ENCODE measurements at regions not wholly inside any gene's neighbourhood (a gene's known extent, or its start where the extent isn't known, plus 50 kb on each side); places are given as distances from the start of the nearest gene placed in this dataset.

DNA sequence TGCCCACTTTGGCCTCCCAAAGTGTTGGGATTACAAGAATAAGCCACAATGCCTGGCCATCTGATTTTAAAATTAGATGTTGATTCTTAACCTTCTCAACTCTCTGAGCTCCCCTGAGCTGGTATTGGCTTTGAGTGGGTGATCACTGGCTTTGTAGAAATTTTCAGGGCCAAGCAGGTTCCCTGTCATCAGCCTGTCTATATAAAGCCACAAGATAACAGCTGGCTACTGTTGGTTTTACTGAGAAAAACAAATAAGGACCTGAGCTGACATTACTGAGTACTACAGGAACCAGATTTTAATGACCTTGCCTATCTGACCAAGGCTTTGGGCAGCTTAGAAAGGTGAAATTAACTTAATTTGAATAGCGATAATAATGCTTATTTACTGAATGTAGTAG, 153.6 kb downstream of the MSX2 start (continued):
- TF ChIP-seq ETV6 (CRISPR knock-in tag; IDR thresholded peaks at IDR 0.05), result no peak
- TF ChIP-seq RELA (CRISPR knock-in tag; IDR thresholded peaks at IDR 0.05; ENCODE audit: borderline replicate concordance), result no peak
- TF ChIP-seq, protein P1, sequence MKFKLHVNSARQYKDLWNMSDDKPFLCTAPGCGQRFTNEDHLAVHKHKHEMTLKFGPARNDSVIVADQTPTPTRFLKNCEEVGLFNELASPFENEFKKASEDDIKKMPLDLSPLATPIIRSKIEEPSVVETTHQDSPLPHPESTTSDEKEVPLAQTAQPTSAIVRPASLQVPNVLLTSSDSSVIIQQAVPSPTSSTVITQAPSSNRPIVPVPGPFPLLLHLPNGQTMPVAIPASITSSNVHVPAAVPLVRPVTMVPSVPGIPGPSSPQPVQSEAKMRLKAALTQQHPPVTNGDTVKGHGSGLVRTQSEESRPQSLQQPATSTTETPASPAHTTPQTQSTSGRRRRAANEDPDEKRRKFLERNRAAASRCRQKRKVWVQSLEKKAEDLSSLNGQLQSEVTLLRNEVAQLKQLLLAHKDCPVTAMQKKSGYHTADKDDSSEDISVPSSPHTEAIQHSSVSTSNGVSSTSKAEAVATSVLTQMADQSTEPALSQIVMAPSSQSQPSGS (CRISPR knock-in tag; IDR thresholded peaks at IDR 0.05; ENCODE audit: borderline replicate concordance, low read depth), result no peak
- TF ChIP-seq, protein P2, sequence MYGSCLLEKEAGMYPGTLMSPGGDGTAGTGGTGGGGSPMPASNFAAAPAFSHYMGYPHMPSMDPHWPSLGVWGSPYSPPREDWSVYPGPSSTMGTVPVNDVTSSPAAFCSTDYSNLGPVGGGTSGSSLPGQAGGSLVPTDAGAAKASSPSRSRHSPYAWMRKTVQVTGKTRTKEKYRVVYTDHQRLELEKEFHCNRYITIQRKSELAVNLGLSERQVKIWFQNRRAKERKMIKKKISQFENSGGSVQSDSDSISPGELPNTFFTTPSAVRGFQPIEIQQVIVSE (CRISPR knock-in tag; IDR thresholded peaks at IDR 0.05; ENCODE audit: borderline replicate concordance), result no peak
- TF ChIP-seq, protein P3, sequence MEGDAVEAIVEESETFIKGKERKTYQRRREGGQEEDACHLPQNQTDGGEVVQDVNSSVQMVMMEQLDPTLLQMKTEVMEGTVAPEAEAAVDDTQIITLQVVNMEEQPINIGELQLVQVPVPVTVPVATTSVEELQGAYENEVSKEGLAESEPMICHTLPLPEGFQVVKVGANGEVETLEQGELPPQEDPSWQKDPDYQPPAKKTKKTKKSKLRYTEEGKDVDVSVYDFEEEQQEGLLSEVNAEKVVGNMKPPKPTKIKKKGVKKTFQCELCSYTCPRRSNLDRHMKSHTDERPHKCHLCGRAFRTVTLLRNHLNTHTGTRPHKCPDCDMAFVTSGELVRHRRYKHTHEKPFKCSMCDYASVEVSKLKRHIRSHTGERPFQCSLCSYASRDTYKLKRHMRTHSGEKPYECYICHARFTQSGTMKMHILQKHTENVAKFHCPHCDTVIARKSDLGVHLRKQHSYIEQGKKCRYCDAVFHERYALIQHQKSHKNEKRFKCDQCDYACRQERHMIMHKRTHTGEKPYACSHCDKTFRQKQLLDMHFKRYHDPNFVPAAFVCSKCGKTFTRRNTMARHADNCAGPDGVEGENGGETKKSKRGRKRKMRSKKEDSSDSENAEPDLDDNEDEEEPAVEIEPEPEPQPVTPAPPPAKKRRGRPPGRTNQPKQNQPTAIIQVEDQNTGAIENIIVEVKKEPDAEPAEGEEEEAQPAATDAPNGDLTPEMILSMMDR (IDR thresholded peaks at IDR 0.05), result no peak
- TF ChIP-seq JAZF1 (CRISPR knock-in tag; IDR thresholded peaks at IDR 0.05), result no peak
- no peak for TF ChIP-seq FOXK1 (CRISPR knock-in tag; IDR thresholded peaks at IDR 0.05)

DNA sequence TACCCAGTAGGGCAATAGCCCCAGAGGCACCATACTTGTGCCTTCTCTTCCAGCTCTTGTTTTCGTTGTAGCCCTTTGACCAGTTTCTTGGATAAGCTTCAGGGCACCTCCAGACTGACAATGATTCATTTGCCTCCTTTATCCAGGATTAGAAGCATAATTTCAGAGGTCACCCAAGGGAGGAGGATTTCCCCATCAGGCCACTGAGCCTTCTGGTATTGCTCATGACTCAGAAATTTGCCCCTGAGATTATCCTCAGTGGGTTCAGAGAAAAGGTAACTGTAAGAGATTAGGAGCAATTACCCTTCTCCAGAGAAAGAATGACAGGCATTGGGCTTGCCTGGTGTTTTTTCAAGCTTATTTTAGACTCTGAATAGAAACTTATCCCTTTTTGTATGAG, 147.9 kb downstream of the MSX2 start:
- H3K36me3 Mint-ChIP-seq, result no peaks in the 10 kb centered on the region
- POLR2A ChIA-PET, result no interaction called here
- no peak for DNase-seq (ENCODE audit: low spot score)
- CTCF ChIA-PET, result no interaction called here
- H3K9me3 Mint-ChIP-seq, result no peaks in the 10 kb centered on the region
- ATAC-seq, result no peak
- no peak overlapping the region for H3K4me3 Mint-ChIP-seq
- TF ChIP-seq CBFB (CRISPR knock-in tag; IDR thresholded peaks at IDR 0.05; ENCODE audit: low read depth), result no peak
- no peak for TF ChIP-seq ZBTB21 (CRISPR knock-in tag; IDR thresholded peaks at IDR 0.05; ENCODE audit: borderline replicate concordance)
- no peak for TF ChIP-seq ZNF416 (CRISPR knock-in tag; IDR thresholded peaks at IDR 0.05)
- H3K27me3 Mint-ChIP-seq (ENCODE audit: low read depth), result no peaks in the 10 kb centered on the region
- H3K4me1 Mint-ChIP-seq, result no peaks in the 10 kb centered on the region
- no peak overlapping the region for H3K27ac Mint-ChIP-seq

DNA sequence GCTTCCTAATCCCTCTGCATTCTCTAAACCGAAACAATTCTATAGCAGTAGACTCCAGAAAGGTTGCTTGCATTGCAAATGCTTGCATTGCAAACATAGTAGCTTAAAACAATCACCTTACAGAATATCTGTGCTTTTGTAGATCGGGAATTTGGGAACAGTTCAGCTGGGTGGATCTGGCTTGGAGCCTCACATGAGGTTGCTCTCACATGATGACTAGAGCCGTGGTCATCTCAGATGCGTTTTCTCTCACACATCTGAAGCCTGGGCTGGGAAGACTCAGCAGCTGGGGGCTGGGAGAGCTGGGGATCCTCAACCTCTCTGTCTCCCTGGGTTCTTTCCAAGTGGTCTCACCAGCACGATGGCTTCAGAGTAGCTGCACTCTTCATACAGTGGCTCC, 127.8 kb downstream of the MSX2 start:
- POLR2A ChIA-PET, result no interaction called here
- Mint-ChIP-seq H3K27ac (no peak overlapping the region), H3K4me1 (peaks cover 10% of the 10 kb centered on the region), H3K9me3 (peaks cover 17% of the 10 kb centered on the region), H3K27me3 (ENCODE audit: low read depth) (peaks cover 5% of the 10 kb centered on the region), H3K36me3 (no peaks in the 10 kb centered on the region), H3K4me3 (no peak overlapping the region)
- DNase-seq (ENCODE audit: low spot score), result no peak
- ATAC-seq, result no peak
- CTCF ChIA-PET, result interaction anchor here (0.5 kb wide), 1 partner anchor 27 kb away, joined by 3 read pairs; no protein-coding TSS in a partner anchor
- TF ChIP-seq FOXK1 (CRISPR knock-in tag; IDR thresholded peaks at IDR 0.05) (no peak), TEAD1 (CRISPR knock-in tag; IDR thresholded peaks at IDR 0.05) (no peak), OVOL2 (CRISPR knock-in tag; IDR thresholded peaks at IDR 0.05; ENCODE audit: borderline replicate concordance) (no peak), ATF1 (CRISPR knock-in tag; IDR thresholded peaks at IDR 0.05) (no peak), ZNF416 (CRISPR knock-in tag; IDR thresholded peaks at IDR 0.05) (no peak), NR3C1 (CRISPR knock-in tag; conservative IDR thresholded peaks at IDR 0.05; ENCODE audit: low read depth) (no peak), ZNF121 (CRISPR knock-in tag; IDR thresholded peaks at IDR 0.05) (no peak), SMAD4 (CRISPR knock-in tag; IDR thresholded peaks at IDR 0.05) (no peak)
- TF ChIP-seq, protein P4, sequence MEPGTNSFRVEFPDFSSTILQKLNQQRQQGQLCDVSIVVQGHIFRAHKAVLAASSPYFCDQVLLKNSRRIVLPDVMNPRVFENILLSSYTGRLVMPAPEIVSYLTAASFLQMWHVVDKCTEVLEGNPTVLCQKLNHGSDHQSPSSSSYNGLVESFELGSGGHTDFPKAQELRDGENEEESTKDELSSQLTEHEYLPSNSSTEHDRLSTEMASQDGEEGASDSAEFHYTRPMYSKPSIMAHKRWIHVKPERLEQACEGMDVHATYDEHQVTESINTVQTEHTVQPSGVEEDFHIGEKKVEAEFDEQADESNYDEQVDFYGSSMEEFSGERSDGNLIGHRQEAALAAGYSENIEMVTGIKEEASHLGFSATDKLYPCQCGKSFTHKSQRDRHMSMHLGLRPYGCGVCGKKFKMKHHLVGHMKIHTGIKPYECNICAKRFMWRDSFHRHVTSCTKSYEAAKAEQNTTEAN (CRISPR knock-in tag; IDR thresholded peaks at IDR 0.05), result no peak
- TF ChIP-seq, protein P5, sequence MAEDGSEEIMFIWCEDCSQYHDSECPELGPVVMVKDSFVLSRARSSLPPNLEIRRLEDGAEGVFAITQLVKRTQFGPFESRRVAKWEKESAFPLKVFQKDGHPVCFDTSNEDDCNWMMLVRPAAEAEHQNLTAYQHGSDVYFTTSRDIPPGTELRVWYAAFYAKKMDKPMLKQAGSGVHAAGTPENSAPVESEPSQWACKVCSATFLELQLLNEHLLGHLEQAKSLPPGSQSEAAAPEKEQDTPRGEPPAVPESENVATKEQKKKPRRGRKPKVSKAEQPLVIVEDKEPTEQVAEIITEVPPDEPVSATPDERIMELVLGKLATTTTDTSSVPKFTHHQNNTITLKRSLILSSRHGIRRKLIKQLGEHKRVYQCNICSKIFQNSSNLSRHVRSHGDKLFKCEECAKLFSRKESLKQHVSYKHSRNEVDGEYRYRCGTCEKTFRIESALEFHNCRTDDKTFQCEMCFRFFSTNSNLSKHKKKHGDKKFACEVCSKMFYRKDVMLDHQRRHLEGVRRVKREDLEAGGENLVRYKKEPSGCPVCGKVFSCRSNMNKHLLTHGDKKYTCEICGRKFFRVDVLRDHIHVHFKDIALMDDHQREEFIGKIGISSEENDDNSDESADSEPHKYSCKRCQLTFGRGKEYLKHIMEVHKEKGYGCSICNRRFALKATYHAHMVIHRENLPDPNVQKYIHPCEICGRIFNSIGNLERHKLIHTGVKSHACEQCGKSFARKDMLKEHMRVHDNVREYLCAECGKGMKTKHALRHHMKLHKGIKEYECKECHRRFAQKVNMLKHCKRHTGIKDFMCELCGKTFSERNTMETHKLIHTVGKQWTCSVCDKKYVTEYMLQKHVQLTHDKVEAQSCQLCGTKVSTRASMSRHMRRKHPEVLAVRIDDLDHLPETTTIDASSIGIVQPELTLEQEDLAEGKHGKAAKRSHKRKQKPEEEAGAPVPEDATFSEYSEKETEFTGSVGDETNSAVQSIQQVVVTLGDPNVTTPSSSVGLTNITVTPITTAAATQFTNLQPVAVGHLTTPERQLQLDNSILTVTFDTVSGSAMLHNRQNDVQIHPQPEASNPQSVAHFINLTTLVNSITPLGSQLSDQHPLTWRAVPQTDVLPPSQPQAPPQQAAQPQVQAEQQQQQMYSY (CRISPR knock-in tag; IDR thresholded peaks at IDR 0.05), result no peak
- TF ChIP-seq, protein P6, sequence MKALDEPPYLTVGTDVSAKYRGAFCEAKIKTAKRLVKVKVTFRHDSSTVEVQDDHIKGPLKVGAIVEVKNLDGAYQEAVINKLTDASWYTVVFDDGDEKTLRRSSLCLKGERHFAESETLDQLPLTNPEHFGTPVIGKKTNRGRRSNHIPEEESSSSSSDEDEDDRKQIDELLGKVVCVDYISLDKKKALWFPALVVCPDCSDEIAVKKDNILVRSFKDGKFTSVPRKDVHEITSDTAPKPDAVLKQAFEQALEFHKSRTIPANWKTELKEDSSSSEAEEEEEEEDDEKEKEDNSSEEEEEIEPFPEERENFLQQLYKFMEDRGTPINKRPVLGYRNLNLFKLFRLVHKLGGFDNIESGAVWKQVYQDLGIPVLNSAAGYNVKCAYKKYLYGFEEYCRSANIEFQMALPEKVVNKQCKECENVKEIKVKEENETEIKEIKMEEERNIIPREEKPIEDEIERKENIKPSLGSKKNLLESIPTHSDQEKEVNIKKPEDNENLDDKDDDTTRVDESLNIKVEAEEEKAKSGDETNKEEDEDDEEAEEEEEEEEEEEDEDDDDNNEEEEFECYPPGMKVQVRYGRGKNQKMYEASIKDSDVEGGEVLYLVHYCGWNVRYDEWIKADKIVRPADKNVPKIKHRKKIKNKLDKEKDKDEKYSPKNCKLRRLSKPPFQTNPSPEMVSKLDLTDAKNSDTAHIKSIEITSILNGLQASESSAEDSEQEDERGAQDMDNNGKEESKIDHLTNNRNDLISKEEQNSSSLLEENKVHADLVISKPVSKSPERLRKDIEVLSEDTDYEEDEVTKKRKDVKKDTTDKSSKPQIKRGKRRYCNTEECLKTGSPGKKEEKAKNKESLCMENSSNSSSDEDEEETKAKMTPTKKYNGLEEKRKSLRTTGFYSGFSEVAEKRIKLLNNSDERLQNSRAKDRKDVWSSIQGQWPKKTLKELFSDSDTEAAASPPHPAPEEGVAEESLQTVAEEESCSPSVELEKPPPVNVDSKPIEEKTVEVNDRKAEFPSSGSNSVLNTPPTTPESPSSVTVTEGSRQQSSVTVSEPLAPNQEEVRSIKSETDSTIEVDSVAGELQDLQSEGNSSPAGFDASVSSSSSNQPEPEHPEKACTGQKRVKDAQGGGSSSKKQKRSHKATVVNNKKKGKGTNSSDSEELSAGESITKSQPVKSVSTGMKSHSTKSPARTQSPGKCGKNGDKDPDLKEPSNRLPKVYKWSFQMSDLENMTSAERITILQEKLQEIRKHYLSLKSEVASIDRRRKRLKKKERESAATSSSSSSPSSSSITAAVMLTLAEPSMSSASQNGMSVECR (CRISPR knock-in tag; IDR thresholded peaks at IDR 0.05; ENCODE audit: borderline replicate concordance), result no peak

All from WTC11 (cell line).